ENCODE measurements at regions not wholly inside any gene's neighbourhood (a gene's known extent, or its start where the extent isn't known, plus 50 kb on each side); places are given as distances from the start of the nearest gene placed in this dataset.

DNA sequence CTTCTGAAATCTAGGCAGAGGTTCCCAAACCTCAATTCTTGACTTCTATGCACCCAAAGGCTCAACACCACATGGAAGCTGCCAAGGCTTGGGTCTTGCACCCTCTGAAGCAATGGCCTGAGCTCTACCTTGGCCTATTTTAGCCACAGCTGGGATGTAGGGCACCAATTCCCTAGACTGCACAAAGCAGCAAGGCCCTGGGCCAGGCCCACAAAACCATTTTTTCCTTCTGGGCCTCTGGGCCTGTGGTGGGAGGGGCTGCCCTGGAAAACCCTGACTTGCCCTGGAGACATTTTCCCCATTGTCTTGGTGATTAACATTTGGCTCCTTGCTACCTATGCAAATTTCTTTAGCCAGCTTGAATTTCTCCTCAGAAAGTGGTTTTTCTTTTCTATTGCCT lies 315.2 kb downstream of the DCDC2C start:
- TF ChIP-seq EZH2 (IDR thresholded peaks at IDR 0.05) = no peak
- no peak for TF ChIP-seq EZH2phosphoT487 (IDR thresholded peaks at IDR 0.05)

Data from neural progenitor cell (in vitro differentiated cells).